ENCODE measurements at regions not wholly inside any gene's neighbourhood (a gene's known extent, or its start where the extent isn't known, plus 50 kb on each side); places are given as distances from the start of the nearest gene placed in this dataset.

DNA sequence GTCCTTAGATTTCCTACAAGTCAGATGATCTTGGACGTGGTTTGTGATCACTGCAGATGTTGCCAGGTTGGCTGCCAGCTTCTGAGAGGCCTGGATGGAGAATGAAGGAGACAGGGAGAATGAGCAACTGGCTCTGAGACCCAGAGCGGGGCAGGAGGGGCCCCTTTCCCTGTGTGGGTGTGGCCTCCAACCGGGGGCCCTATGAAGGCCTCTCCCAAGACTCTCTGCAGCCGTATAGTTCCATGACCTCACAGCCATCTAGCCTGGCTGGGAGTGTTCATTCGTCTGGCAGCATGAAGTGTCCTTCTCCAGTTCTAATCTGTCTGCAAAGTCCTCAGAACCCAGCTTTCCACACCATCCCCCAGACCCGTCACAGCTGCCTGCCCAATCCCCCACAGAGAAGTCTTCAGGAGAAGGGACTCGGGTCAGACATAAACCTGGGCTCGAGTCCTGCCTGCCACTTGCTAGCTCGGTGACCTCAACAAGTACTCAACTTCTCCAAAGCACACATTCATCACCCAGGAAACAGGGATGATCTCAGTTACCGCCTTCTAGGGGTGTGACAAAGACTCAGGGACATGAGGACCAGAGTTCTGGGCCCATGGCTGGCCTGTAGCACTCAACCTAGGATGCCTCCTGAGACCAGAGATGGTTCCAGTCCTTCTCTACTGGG, 122.6 kb downstream of the EDN3 start:
- H3K27ac ChIP-seq (ENCODE audit: low read depth, low read length), result no peak overlapping the region
- no peaks in the 10 kb centered on the region for H3K27me3 ChIP-seq (ENCODE audit: insufficient read depth, low read length)
- H4K20me1 ChIP-seq (ENCODE audit: insufficient read depth, low read length), result no peaks in the 10 kb centered on the region
- H3K9me3 ChIP-seq (ENCODE audit: low read depth, low read length), result no peaks in the 10 kb centered on the region
- H3K4me3 ChIP-seq (ENCODE audit: insufficient read depth, low read length), result no peak overlapping the region
- H3K79me2 ChIP-seq (ENCODE audit: insufficient read depth, low read length), result no peaks in the 10 kb centered on the region
- no peak overlapping the region for H2AFZ ChIP-seq (ENCODE audit: low read length)
- H3K36me3 ChIP-seq (ENCODE audit: insufficient read depth, low read length), result no peaks in the 10 kb centered on the region
- no peaks in the 10 kb centered on the region for H3K4me1 ChIP-seq (ENCODE audit: insufficient read depth, low read length)
- no peak for DNase-seq (ENCODE audit: insufficient read length, low spot score, missing footprints)
- TF ChIP-seq, protein P1, sequence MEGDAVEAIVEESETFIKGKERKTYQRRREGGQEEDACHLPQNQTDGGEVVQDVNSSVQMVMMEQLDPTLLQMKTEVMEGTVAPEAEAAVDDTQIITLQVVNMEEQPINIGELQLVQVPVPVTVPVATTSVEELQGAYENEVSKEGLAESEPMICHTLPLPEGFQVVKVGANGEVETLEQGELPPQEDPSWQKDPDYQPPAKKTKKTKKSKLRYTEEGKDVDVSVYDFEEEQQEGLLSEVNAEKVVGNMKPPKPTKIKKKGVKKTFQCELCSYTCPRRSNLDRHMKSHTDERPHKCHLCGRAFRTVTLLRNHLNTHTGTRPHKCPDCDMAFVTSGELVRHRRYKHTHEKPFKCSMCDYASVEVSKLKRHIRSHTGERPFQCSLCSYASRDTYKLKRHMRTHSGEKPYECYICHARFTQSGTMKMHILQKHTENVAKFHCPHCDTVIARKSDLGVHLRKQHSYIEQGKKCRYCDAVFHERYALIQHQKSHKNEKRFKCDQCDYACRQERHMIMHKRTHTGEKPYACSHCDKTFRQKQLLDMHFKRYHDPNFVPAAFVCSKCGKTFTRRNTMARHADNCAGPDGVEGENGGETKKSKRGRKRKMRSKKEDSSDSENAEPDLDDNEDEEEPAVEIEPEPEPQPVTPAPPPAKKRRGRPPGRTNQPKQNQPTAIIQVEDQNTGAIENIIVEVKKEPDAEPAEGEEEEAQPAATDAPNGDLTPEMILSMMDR (IDR thresholded peaks at IDR 0.05; ENCODE audit: extremely low read depth, low read depth, low read length), result no peak
- no peak overlapping the region for H3K4me2 ChIP-seq (ENCODE audit: insufficient read depth, low read length)

DNA sequence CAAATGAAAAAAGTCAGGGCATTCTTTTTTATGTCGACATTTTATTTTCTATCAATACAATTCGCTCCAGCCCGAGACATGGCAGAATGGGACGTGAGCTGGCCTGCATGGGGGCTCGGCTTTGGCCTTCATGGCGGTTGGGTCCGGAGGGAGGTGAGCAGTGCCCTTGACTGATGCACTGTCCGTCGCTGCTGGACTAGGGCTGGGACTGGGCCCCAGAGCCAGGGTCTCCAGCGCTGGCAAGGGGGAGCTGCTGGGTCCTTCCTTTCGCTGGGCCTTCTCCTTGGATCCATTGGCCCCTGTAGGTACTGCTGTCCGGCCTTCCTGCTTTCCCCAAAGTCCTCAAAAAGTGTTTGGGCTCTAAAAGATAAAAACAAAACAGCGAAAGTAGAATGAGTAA, 124.6 kb downstream of the EDN3 start:
- Histone ChIP-seq H3K4me2 (ENCODE audit: insufficient read depth, low read length) (no peak overlapping the region), H3K27me3 (ENCODE audit: insufficient read depth, low read length) (no peaks in the 10 kb centered on the region), H3K36me3 (ENCODE audit: insufficient read depth, low read length) (no peaks in the 10 kb centered on the region), H3K79me2 (ENCODE audit: insufficient read depth, low read length) (no peaks in the 10 kb centered on the region), H3K4me1 (ENCODE audit: insufficient read depth, low read length) (no peaks in the 10 kb centered on the region), H3K4me3 (ENCODE audit: insufficient read depth, low read length) (no peak overlapping the region), H2AFZ (ENCODE audit: low read length) (no peak overlapping the region), H4K20me1 (ENCODE audit: insufficient read depth, low read length) (no peaks in the 10 kb centered on the region), H3K27ac (ENCODE audit: low read depth, low read length) (no peak overlapping the region), H3K9me3 (ENCODE audit: low read depth, low read length) (no peaks in the 10 kb centered on the region)
- DNase-seq (ENCODE audit: insufficient read length, low spot score, missing footprints), result no peak
- TF ChIP-seq, protein P1 (IDR thresholded peaks at IDR 0.05; ENCODE audit: extremely low read depth, low read depth, low read length), result no peak

DNA sequence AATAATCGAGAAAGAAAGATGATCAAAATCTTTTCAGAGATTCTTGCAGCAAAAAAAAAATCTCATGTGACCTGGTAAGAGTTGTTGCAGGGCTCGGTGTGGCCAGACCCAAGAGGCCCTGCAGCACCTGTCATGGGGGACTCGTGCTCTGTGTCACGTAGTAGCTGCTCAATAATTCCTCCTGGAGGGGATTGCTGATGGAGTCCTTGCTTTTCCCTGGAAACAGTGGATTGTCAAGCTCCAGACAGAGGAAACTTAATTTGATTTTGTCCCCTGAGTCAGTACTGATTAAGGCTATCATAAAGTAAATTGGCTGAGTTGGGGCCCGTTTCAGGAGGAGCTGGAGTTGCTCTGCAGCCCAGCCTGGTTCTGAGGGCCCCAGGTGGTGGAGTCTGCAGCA, 125.2 kb downstream of the EDN3 start:
- Histone ChIP-seq H2AFZ (ENCODE audit: low read length) (no peak overlapping the region), H3K4me3 (ENCODE audit: insufficient read depth, low read length) (no peak overlapping the region), H3K79me2 (ENCODE audit: insufficient read depth, low read length) (no peaks in the 10 kb centered on the region), H4K20me1 (ENCODE audit: insufficient read depth, low read length) (no peaks in the 10 kb centered on the region), H3K36me3 (ENCODE audit: insufficient read depth, low read length) (no peaks in the 10 kb centered on the region), H3K4me2 (ENCODE audit: insufficient read depth, low read length) (no peak overlapping the region), H3K4me1 (ENCODE audit: insufficient read depth, low read length) (no peaks in the 10 kb centered on the region), H3K27me3 (ENCODE audit: insufficient read depth, low read length) (no peaks in the 10 kb centered on the region), H3K27ac (ENCODE audit: low read depth, low read length) (no peak overlapping the region), H3K9me3 (ENCODE audit: low read depth, low read length) (no peaks in the 10 kb centered on the region)
- TF ChIP-seq, protein P1 (IDR thresholded peaks at IDR 0.05; ENCODE audit: extremely low read depth, low read depth, low read length), result no peak
- no peak for DNase-seq (ENCODE audit: insufficient read length, low spot score, missing footprints)

DNA sequence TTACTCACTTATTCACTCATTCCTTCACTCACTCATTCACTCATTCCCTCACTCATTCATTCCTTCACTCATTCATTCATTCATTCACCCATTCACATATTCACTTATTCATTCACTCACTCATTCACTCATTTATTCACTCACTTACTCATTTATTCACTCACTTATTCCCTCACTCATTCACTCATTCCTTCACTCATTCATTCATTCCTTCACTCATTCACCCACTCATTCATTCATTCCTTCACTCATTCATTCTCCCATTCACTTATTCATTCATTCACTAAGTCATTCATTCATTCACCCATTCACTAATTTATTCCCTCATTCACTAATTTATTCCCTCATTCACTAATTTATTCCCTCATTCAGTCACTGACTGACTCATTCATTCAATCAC, 127.6 kb downstream of the EDN3 start:
- Histone ChIP-seq H3K4me1 (ENCODE audit: insufficient read depth, low read length) (no peaks in the 10 kb centered on the region), H4K20me1 (ENCODE audit: insufficient read depth, low read length) (no peaks in the 10 kb centered on the region), H3K27ac (ENCODE audit: low read depth, low read length) (no peak overlapping the region), H3K36me3 (ENCODE audit: insufficient read depth, low read length) (no peaks in the 10 kb centered on the region), H3K4me2 (ENCODE audit: insufficient read depth, low read length) (no peak overlapping the region), H3K4me3 (ENCODE audit: insufficient read depth, low read length) (no peak overlapping the region), H3K9me3 (ENCODE audit: low read depth, low read length) (no peaks in the 10 kb centered on the region), H2AFZ (ENCODE audit: low read length) (no peak overlapping the region), H3K27me3 (ENCODE audit: insufficient read depth, low read length) (no peaks in the 10 kb centered on the region), H3K79me2 (ENCODE audit: insufficient read depth, low read length) (no peaks in the 10 kb centered on the region)
- TF ChIP-seq, protein P1 (IDR thresholded peaks at IDR 0.05; ENCODE audit: extremely low read depth, low read depth, low read length), result no peak
- no peak for DNase-seq (ENCODE audit: insufficient read length, low spot score, missing footprints)
